SIG-M5 treated with dmso at 0.1 percent for 504 hours (cell line): ENCODE measurements at regions not wholly inside any gene's neighbourhood (a gene's known extent, or its start where the extent isn't known, plus 50 kb on each side); places are given as distances from the start of the nearest gene placed in this dataset.
"Not testable (repeated sequence)": the region's sequence is repeated elsewhere in the genome, so short reads cannot be mapped to it uniquely, and the experiment has no call there.

Source experiments
- DNase-seq: peaks from one replicate; lab custom pipeline; 2025; ENCODE audit not compliant: unreplicated experiment; lab: John Stamatoyannopoulos, UW

DNA sequence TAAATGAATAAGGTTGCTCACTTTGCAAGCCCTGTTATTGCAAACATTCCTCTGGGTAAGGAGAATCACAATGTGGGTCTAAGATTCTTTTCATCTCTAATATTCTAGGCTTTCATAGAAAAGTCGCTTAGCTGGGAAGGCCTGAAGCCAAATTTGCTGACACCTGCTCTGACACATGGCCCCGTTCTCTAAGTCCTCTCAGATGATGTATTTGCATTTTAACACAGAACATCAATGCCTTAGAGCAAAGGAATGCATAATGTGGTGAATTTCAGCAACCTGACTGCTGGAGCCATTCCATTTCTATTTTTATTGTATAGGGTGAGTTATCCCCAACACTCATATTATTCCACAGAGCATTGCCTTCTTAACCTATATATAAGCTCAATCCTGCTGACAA lies 682.1 kb upstream of the NRP1 start:
- no peak for DNase-seq

DNA sequence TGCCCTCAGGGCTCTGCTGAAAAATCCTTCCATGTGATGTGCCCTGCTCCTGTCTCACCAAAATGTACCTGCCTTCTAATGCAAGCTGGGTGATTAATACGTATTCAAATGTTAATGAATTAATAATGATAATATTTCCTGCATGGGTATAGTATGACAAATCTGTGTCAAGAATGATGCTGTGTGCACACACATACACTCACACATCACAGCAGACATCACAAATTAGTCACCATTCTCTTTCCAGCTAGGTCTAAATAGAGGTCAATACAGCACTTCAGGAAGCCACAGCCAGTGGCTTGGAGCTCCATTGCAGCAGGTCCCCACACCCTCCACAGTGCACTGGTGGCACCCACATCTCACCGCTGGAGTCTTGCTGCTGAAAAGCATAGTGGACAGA lies 681.2 kb upstream of the NRP1 start:
- no peak for DNase-seq

DNA sequence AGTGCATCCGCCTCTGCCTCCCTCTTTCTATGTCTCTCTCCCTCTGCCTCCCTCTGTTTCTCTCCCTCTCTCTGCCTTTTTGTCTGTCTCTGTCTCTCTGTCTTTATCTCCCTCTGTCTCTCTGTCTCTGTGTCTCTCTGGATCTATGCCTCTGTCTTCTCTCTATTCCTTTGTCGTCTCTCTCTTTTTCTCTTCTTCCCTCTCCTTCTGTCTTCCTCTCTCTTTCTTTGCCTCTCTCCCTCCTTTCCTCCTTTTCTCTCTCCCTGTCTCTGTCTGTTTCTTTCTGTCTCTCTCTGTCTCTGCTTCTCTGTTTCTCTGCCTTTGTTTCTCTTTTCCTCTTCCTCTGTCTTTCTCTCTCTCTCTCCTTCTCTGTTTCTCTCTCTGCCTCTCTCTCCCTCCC lies 678.8 kb upstream of the NRP1 start:
- no peak for DNase-seq

DNA sequence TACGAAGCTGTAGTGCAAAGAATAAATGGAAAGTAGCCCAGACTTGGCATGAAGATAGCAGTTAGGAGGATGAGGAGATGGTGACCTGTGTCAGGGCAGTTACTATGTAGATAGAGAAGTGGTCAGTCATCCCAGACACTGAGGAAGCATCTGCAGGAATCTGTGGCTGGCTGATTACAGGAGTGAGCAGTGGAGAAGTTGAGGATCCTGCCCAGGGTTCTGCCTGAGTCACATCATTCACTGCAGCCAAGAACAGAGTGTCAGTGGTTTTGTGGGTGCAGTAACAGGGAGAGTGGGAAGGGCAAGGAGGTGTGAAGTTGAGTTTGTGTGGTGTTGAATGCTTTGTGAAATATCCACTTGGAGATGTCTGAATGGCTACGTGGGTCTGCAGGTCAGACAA lies 676.4 kb upstream of the NRP1 start:
- no peak for DNase-seq

DNA sequence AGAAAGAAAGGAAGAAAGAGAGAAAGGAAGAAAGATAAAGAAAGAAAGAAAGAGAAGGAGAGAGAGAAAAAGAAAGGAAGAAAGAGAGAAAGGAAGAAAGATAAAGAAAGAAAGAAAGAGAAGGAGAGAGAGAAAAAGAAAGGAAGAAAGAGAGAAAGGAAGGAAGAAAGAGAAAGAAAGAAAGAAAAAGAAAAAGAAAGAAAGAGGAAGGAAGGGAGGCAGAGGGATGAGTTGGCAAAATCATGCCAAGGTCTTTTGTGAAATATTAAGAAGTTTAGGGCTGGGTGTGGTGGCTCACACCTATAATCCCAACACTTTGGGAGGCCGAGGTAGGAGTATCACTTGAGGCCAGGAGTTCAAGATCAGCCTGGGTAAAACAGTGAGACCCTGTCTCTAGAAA lies 675.8 kb upstream of the NRP1 start:
- not testable (repeated sequence) for DNase-seq

DNA sequence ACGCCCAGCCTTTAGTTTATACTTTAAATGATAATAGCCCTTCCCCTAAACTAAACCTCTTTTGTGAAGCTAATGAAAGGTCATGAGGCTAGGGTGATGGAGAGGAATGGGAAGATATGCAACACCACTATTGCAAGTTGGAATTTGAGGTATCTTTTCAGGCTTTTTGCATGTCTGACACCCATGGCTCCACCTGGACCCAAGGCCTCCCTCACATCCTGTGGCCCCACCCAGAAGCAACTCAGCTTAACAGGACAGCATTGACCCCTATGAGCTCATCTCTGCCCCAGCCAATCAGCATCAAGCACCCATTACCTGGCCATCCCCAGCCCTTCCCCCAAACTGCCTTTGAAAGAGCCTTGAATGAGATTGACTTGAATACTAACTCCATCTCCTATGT lies 674.2 kb upstream of the NRP1 start:
- DNase-seq, result no peak

DNA sequence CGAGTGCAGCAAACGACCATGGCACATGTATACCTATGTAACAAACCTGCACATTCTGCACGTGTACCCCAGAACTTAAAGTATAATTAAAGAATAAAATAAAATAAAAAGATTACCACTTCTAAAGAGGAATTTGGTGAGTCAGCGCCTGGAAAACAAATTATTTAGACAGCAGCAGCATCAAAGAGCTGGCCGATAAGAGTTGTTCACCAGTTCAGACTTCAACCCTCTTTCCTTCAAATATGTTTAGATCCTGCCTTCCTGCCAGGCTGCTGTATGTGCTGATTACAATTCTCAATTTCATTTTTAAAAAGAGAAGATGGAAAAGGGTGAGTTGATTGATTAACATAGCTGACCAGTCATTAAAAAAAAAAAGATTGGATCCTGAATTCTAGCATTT lies 672.0 kb upstream of the NRP1 start:
- no peak for DNase-seq

DNA sequence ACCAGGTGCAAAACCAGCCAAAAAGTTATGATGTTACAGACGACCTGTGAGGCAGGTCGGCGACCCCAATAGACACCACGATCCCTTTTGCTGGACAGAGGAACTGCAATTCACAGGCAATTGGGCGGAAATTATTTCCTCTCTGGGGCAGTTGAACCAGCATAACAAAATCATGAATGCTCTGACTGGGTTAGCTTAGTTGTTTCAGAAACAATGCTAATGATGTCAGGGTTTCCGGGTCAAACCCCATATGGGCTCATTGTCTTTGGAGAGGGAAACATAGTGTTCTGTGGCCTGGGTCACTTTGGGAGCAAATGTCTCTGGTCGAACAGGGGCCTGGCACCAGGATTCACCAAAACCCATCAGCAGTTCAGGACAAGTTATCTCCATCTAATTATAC lies 669.1 kb upstream of the NRP1 start:
- no peak for DNase-seq

DNA sequence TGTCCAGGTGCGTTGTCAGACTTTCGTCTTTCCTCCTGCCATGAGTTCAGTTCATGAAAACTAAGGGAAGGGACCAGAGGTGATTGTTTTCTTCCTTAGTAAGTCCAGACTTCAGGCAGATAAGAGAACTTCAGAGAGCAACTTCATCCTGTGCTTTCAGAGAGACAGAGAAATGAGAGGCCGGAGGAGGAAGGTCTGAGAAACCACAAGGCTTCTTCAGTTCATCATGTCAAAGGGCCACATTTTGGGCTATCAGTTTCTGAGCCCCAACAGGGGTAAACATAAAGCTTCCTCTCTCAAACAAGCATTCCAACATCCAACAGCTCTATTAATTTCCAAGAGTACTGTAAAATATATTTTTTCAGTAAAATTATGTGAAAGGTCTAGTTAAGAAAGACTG lies 668.4 kb upstream of the NRP1 start:
- DNase-seq, result no peak

DNA sequence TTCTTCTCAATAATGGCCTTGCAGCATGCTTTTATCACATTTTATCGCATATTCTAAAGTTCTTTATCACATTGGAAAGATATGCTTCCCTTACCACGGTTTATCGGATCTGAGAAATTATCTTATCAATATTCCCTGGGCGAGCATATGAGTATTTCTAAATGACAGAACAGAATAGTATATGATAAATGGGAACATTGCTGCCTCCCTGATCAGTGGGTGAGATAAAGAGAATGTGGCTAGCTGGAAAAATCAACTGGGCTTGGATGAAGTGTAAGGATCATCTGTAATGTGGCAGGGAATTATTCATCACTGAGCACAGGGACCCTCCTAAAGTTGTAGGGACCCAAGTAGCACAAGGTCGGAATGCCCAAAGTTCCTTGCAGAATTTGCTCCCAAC lies 667.4 kb upstream of the NRP1 start:
- no peak for DNase-seq

DNA sequence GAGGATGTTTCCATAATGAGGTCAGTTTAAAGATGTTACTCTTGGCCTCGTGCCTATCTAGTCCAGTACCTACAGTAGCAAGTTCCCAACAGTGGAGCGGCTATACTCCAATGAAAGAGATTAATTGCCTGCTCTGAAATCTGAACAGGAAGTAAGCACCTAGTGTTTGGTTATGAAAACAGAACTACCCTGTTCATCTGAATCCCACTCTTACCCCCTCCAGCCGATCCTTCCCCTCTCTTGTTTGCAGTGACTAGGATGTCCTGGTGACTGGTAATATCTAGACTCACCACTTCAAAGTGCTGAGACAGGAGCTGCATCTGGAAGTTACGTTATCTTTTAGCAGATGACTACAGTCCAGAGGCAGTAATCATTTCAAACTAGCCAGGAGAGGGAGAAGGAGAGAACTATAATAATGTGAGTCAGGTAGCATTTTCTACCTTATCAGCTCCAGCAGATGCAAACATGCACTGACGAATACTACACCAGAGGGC lies 666.7 kb upstream of the NRP1 start:
- no peak for DNase-seq

DNA sequence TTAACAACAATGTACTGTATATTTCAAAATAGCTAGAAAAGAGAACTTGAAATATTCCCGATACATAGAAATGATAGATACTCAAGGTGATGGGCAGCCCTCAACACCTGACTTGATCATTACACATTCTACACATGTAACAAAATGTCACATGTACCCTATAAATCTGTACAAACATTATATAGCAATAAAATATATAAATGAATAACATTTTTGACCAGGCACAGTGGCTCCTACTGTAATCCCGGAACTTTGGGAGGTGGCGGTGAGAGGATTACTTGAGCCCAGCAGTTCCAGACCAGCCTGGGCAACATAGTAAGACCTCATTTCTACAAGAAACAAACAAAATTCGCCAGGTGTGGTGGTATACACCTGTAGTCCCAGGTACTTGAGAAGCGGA lies 659.5 kb upstream of the NRP1 start:
- no peak for DNase-seq

DNA sequence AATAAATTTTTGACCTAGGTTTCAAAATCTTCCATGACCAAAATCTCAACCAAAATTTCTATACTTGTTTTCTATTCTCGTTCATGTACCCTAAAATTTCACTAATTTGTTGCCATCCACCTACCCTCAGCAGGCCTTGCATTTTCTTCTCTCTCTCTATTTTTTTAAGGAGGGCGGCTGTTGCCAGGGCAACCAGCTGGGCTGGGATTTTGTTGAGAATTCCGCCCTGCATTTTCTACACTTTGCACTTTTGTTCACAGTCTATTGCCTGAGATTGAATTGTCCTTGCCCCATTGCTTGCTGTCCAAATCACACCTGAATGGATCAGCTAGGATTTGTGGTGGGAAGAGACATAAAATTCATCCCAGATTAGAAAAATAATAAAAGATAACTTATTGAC lies 657.5 kb upstream of the NRP1 start:
- no peak for DNase-seq

DNA sequence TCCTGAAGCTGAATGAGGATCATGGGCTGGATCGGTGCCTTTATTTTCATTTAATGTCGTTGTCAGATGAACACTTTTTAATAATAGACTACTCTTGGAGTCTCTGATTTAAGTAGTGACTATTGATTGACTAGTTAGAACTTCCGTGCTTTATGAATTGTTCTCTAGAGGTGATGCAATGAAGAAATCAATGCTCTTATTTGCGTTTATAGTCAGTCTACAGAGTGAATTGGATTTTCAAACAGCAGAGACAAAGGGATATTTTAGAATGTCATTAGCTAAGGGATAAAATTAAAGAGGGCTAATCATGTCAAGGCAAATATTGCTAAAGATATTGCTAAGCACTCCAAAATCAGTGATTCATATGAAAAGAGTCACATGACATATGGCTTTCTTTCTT lies 652.0 kb upstream of the NRP1 start:
- no peak for DNase-seq

DNA sequence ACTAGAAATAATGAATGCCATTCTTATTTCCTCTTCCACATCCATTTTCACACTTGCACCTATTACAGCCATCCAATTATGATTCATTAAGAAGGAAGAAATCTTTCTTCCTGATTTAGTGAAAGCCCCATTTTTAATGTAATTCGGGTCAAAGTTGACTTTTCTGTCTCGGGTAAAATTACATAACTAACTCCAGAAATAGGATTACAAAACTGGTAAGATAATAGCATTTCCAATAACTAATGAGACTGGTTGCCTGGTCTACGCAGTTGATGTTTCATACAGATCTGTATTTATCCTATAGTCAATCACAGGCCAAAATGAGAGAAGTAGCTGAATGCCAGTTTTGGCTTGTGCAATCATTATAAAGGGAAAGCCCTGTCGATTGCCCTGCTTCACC lies 651.5 kb upstream of the NRP1 start:
- no peak for DNase-seq

DNA sequence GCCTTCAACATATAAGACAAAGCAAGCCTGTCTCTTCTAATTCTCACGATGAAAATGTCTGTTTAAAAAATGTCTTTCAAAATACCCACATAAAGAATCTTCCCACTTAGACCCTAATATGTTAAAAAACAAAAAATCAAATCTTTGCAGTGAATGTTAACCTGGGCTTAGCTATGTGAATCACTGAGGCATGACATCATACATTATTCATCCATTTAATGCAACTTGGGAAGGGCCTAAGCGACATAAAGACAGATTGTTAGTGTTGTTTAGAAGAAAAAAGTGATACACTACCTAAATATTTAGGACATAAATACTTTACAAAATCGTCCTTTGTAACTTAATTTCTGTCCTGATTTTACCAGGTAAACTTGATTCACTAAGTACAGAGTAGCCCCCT lies 648.5 kb upstream of the NRP1 start:
- DNase-seq, result no peak

DNA sequence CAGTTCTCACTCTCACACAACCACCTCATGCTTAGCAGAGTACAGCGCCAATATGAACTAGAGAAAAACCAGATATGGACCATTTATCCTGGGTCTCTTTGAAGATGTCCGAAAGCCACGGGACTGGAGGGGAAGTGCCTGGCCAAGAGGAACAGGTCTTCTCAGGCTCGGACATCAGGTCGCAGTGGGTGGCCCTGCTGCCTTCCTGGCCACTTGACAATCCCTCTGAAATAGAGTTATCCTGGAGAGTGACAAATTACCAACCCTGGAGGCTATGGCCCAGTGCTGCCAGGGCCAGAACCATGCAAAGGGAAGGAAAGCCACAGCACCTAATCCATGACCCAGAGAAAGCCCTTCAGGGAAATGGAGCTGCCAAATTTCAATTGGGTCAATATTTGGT lies 646.8 kb upstream of the NRP1 start:
- no peak for DNase-seq

DNA sequence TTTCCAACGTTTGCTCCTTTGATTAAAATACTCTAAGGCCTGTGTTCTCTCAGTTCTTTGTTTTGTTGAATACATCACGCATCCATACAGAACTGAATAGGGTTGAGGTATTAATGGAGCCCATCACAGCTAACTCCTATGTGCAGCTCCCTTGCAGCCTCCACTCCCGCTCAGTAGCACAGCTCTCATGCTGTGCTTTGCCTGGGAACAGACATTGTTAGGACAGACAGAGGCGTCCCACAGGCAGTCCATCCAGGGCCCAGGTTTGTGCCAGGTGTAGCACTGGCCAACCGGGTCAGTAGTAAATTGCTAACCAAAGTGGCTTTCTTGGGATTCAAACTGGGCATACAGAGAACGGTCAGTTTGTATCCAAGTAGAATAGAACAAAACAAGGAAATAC lies 644.7 kb upstream of the NRP1 start:
- DNase-seq, result no peak

DNA sequence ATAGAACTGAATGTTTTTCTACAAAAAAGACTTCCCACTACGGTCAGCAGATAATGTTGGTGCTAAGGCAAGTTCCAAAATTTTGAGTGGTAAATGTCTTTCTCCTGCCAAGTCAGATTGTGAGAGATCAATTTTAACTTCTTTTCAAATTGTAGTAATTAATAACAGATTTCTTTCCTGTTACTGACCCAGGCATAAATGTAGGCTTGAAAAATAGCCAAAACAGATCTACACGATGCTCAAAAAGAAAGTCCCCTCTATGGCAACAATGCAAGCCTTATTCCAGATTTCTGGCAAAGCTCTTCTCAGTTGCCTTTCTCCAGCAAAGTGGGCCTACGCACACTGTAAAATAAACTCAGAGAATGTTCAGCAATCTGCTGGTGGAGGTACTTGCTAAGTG lies 641.0 kb upstream of the NRP1 start:
- no peak for DNase-seq

DNA sequence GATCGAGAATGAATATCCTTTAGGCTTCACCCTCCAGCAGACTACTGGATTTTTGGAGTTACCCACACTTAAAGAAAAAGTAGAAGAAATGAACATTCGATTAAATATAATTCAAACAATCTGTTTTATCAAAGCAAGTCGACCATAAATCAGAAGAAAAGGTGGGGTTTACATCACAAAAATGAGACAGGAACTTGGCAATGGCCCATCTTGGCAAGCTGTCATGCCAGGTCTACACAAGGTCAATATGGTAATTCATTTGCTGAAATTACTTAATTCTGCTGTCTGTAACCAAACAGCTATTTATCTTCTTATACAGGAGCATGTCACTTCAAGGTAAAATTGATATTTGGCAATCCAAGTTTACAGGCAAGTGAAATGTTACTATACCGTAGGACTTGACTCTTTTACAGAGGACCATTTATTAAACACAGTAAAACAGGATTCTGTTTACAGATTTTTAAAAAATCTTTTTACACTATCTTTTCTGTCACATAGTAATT lies 640.6 kb upstream of the NRP1 start:
- DNase-seq, result no peak

DNA sequence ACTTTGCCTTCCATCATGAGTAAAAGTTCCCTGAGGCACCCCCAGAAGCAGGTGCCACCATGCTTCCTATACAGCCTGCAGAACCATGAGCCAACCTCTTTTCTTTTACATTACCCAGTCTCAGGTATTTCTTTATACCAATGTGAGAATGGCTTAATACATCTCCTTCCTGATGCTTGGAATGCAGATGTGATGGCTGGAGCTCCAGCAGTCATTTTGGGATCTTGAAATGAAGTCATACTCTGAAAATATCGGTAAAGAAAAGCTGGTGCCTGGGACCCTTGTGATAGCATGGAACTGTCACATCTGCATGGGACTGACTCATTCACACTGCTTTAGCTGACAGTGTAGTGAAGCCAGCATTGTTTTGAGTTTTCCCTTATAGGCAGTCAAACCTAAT lies 634.5 kb upstream of the NRP1 start:
- no peak for DNase-seq

DNA sequence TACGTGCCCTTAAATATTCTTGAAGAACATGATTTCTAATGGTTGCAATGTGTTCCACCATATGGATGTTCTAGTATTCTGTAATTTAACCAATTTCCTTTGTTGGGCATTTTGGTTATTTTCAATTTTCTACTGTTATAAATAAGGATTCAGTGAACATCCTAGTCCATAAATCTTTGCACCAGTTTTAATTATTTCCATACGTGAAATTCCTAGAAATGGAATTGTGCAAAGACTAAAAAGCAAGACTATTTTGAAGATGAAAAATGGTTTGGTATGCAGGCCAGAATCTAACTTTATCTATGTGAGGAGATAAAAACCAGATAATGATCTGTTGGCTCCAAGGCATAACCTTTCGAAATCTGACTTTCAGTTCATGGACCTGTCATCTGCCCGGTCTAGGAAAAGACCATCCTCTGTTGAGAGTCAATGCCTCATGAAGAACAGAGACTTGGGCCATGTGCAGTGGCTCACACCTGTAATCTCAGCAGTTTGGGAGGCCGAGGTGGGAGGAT lies 633.2 kb upstream of the NRP1 start:
- no peak for DNase-seq

DNA sequence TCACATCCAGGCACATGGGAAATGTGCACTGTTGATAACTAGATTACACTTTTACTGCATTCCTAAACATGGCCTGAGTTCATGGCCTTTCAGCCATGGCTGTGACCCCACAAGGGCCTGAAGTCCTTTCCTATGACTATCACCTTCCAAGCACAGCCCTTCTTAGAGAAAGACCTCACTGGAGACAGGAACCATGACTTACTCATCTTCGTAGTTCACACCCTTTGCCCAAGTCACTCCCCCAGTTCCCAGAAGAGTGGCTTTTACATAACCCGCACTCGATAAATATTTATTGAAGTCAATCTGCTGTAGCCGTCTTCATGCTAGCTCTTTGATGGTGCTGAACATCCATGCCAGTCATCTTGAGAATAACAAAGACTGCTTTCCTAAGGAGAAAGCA lies 632.5 kb upstream of the NRP1 start:
- no peak for DNase-seq
